ENCODE measurements at regions not wholly inside any gene's neighbourhood (a gene's known extent, or its start where the extent isn't known, plus 50 kb on each side); places are given as distances from the start of the nearest gene placed in this dataset.

GRCh38 chr3:13223574-13224237 lies 150.5 kb upstream of the IQSEC1 start:
- ATAC-seq (no peak), FAIRE-seq (no peak), DNase-seq (ENCODE audit: low read depth, low spot score) (no peak)
- no peak overlapping the region for H3K27ac ChIP-seq (ENCODE audit: control insufficient read depth, insufficient read depth)
- intact Hi-C loops (cut with micrococcal nuclease; ENCODE audit: unreplicated experiment) (no loop called here), in situ Hi-C loops (cut with MboI) (no loop called here)
- H3K4me2 ChIP-seq (ENCODE audit: control insufficient read depth, insufficient read depth): no peak overlapping the region
- H3K9ac ChIP-seq (ENCODE audit: control insufficient read depth, insufficient read depth, low read length): no peak overlapping the region
- H3K27me3 ChIP-seq (replicated peaks in 1 of 2; ENCODE audit: control insufficient read depth in 2 of 2, insufficient read depth in 2 of 2, low read length in 1 of 2): no peaks in the 10 kb centered on the region
- SMC1A ChIA-PET (ENCODE audit: uncharacterized antibody, unreplicated experiment): interaction anchor here (0.9 kb wide), 1 partner anchor 228 kb away, joined by 3 read pairs; no protein-coding TSS in a partner anchor
- WGBS (ENCODE audit: insufficient coverage, insufficient replicate concordance, low lambda C conversion rate, missing lambda C conversion rate): 53% methylated on average over 17 of the region's 17 CpGs
- no peaks in the 10 kb centered on the region for H3K36me3 ChIP-seq (ENCODE audit: control insufficient read depth in 2 of 2, insufficient read depth in 2 of 2, low read length in 1 of 2)
- H3K4me1 ChIP-seq (ENCODE audit: control insufficient read depth, insufficient read depth, low read length): no peaks in the 10 kb centered on the region
- no peaks in the 10 kb centered on the region for H3K79me2 ChIP-seq (ENCODE audit: control insufficient read depth, insufficient read depth, low read length)
- no peaks in the 10 kb centered on the region for H4K20me1 ChIP-seq (ENCODE audit: control insufficient read depth, insufficient read depth)
- TF ChIP-seq SUPT20H (IDR thresholded peaks at IDR 0.05; ENCODE audit: borderline replicate concordance, control insufficient read depth, low read depth, low read length) (no peak), CHD1 (IDR thresholded peaks at IDR 0.05; ENCODE audit: low read depth, low read length) (no peak), ZNF207 (IDR thresholded peaks at IDR 0.05; ENCODE audit: borderline replicate concordance) (no peak), ETV6 (conservative IDR thresholded peaks at IDR 0.05 in 1 of 2, IDR thresholded peaks at IDR 0.05 in 1 of 2; ENCODE audit: borderline replicate concordance in 1 of 2, low read depth in 1 of 2) (no peak), POLR2A (IDR thresholded peaks at IDR 0.05; ENCODE audit: low read depth, low read length) (no peak), ZSCAN29 (IDR thresholded peaks at IDR 0.05) (no peak), RFX5 (IDR thresholded peaks at IDR 0.05; ENCODE audit: low read depth, low read length) (no peak), RBBP5 (conservative IDR thresholded peaks at IDR 0.05) (no peak), PAX5 (IDR thresholded peaks at IDR 0.05; ENCODE audit: borderline replicate concordance, low read depth, low read length) (no peak), POLR2AphosphoS2 (IDR thresholded peaks at IDR 0.05; ENCODE audit: low read depth, low read length) (no peak), MYC (IDR thresholded peaks at IDR 0.05; ENCODE audit: insufficient read depth, insufficient read length, insufficient replicate concordance, low read length, severe bottlenecking) (no peak), NR2C1 (IDR thresholded peaks at IDR 0.05) (no peak), NBN (IDR thresholded peaks at IDR 0.05) (no peak)
- POLR2A ChIA-PET: no interaction called here
- H3K9me3 ChIP-seq (replicated peaks; ENCODE audit: control insufficient read depth, insufficient read depth, low read length): no peaks in the 10 kb centered on the region
- BruUV-seq (replicated peaks): no TSS peak
- no peak overlapping the region for H2AFZ ChIP-seq (ENCODE audit: control insufficient read depth, low read depth, low read length)
- H3K4me3 ChIP-seq: no peak overlapping the region
- CTCF ChIA-PET: interaction anchor here (0.7 kb wide), 1 partner anchor 131 kb away, joined by 4 read pairs; no protein-coding TSS in a partner anchor
- RAD21 ChIA-PET (ENCODE audit: unreplicated experiment): no interaction called here
